ENCODE measurements at regions not wholly inside any gene's neighbourhood (a gene's known extent, or its start where the extent isn't known, plus 50 kb on each side); places are given as distances from the start of the nearest gene placed in this dataset.

DNA sequence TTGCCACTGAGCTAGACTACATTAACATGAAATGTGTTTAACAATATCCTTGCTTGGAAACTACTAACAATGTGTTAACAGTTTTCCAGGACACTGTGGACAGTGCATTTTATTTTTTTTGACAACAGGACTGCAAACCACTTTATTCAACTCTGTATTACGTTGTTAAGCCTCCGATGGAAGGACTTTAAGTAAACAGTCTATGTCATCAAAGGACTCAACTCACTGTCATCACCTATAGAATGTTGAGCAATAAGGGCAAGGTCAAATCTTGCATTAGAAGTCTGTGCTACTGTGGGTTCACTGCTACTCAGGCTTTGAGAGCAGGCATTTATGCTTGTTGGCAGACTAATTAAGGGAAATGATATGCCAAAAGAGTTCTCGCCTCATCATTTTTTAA, 483.7 kb downstream of the FLRT2 start:
- TF ChIP-seq, protein P1, sequence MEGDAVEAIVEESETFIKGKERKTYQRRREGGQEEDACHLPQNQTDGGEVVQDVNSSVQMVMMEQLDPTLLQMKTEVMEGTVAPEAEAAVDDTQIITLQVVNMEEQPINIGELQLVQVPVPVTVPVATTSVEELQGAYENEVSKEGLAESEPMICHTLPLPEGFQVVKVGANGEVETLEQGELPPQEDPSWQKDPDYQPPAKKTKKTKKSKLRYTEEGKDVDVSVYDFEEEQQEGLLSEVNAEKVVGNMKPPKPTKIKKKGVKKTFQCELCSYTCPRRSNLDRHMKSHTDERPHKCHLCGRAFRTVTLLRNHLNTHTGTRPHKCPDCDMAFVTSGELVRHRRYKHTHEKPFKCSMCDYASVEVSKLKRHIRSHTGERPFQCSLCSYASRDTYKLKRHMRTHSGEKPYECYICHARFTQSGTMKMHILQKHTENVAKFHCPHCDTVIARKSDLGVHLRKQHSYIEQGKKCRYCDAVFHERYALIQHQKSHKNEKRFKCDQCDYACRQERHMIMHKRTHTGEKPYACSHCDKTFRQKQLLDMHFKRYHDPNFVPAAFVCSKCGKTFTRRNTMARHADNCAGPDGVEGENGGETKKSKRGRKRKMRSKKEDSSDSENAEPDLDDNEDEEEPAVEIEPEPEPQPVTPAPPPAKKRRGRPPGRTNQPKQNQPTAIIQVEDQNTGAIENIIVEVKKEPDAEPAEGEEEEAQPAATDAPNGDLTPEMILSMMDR (IDR thresholded peaks at IDR 0.05; ENCODE audit: low read length) = no peak
- TF ChIP-seq EZH2 (optimal IDR thresholded peaks at IDR 0.05; ENCODE audit: low read depth, low read length) (no peak), EZH2phosphoT487 (IDR thresholded peaks at IDR 0.05; ENCODE audit: low read length) (no peak)
